ENCODE measurements at regions not wholly inside any gene's neighbourhood (a gene's known extent, or its start where the extent isn't known, plus 50 kb on each side); places are given as distances from the start of the nearest gene placed in this dataset.
"Not testable (repeated sequence)": the region's sequence is repeated elsewhere in the genome, so short reads cannot be mapped to it uniquely, and the experiment has no call there.

GRCh38 chr15:20261321-20262280 lies 280.0 kb downstream of the GOLGA6L6 start:
- not testable (repeated sequence) for DNase-seq

- DNase-seq: not testable (repeated sequence)
Observed at GRCh38 chr15:20260650-20261049, 280.9 kb downstream of the GOLGA6L6 start.

GRCh38 chr15:20259559-20260190 lies 281.9 kb downstream of the GOLGA6L6 start:
- not testable (repeated sequence) for DNase-seq

- DNase-seq: not testable (repeated sequence)
Observed at GRCh38 chr15:20256394-20256793, 285.2 kb downstream of the GOLGA6L6 start.

GRCh38 chr15:20255641-20256040 lies 286.0 kb downstream of the GOLGA6L6 start:
- not testable (repeated sequence) for DNase-seq

- not testable (repeated sequence) for DNase-seq
Observed at GRCh38 chr15:20253047-20253615, 288.5 kb downstream of the GOLGA6L6 start.

- DNase-seq: not testable (repeated sequence)
Observed at GRCh38 chr15:20252040-20252439, 289.6 kb downstream of the GOLGA6L6 start.

GRCh38 chr15:20251214-20252005 lies 290.2 kb downstream of the GOLGA6L6 start:
- not testable (repeated sequence) for DNase-seq

- DNase-seq: not testable (repeated sequence)
Observed at GRCh38 chr15:20250206-20250605, 291.4 kb downstream of the GOLGA6L6 start.

- DNase-seq: not testable (repeated sequence)
Observed at GRCh38 chr15:20249677-20249970, 292.0 kb downstream of the GOLGA6L6 start.

- DNase-seq: not testable (repeated sequence)
Observed at GRCh38 chr15:20248434-20248833, 293.2 kb downstream of the GOLGA6L6 start.

GRCh38 chr15:20247137-20247536 lies 294.5 kb downstream of the GOLGA6L6 start:
- not testable (repeated sequence) for DNase-seq

- DNase-seq: not testable (repeated sequence)
Observed at GRCh38 chr15:20246624-20247023, 295.0 kb downstream of the GOLGA6L6 start.

GRCh38 chr15:20245856-20246255 lies 295.7 kb downstream of the GOLGA6L6 start:
- DNase-seq: not testable (repeated sequence)

- DNase-seq: not testable (repeated sequence)
Observed at GRCh38 chr15:20244792-20245191, 296.8 kb downstream of the GOLGA6L6 start.

GRCh38 chr15:20243486-20244240 lies 297.9 kb downstream of the GOLGA6L6 start:
- not testable (repeated sequence) for DNase-seq

GRCh38 chr15:20240366-20240917 lies 301.2 kb downstream of the GOLGA6L6 start:
- not testable (repeated sequence) for DNase-seq

- not testable (repeated sequence) for DNase-seq
Observed at GRCh38 chr15:20239186-20239585, 302.4 kb downstream of the GOLGA6L6 start.

GRCh38 chr15:20237256-20238020 lies 304.2 kb downstream of the GOLGA6L6 start:
- DNase-seq: not testable (repeated sequence)

GRCh38 chr15:20235728-20236127 lies 305.9 kb downstream of the GOLGA6L6 start:
- DNase-seq: not testable (repeated sequence)
